Glomerular visceral epithelial cell (primary cell): ENCODE measurements at regions not wholly inside any gene's neighbourhood (a gene's known extent, or its start where the extent isn't known, plus 50 kb on each side); places are given as distances from the start of the nearest gene placed in this dataset.
"Not testable (repeated sequence)": the region's sequence is repeated elsewhere in the genome, so short reads cannot be mapped to it uniquely, and the experiment has no call there.

Source experiments
- DNase-seq: peaks from one replicate; pipeline ENCODE4 v3.0.0-alpha.2; 2016; ENCODE audit errors: extremely low spot score

DNA sequence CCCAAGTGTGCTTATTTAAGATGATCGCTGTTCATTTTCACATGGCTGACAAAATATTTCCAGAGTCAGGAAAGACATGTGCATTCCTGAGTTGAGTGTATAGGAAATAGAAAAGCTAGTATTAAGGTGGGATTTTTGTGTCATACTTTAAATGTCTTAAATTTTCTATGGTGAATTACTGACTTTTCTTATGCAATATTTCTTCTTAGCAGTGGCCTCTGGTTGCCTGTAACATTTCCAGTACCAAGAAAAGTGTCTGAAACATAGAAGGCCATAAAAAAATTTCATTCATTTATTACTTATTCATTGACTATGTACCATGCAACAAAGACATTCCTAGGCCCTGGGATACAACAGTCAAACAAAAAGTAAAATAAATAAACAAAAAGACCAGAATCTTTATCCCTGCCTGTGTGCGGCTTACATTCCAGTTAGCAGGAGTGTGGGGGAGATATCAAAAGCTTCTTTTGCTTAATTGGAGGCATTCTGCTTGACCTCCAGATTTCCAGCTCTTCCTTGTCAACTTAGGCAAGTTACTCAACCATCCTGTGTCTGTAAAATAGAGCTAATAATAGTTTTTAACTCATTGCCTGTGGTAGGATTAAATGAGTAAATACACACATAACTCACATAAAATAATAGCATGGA is 216.3 kb upstream of the FLRT2 start:
- no peak for DNase-seq

- DNase-seq, result no peak
Measured at GRCh38 chr14:85315290-85315689, 214.7 kb upstream of the FLRT2 start.

DNA sequence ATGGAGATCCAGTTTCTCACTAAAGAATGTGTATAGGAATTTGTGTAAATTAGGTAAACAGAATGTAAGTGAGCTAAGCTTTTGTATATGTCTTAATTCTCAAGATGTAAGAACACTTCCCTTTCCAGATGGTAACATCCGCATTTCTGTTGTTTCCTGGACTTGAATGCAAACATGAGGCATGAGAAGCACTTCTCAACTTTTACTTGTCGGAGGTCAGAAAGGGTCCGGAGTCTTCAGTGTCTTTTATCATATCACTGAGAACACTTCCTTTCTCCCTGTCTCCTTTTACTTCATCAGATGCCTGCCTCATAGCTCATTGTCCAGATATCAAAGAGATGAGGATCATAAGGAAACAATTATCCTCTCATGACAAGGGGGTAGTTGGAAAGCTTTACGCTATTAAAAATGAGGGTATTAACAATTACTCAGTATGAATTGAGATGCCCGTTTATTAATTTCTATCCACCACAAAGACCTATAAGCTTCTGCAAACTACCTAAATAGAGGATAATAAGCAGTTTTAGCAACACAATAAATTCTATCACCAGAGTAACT is 214.1 kb upstream of the FLRT2 start:
- no peak for DNase-seq

DNA sequence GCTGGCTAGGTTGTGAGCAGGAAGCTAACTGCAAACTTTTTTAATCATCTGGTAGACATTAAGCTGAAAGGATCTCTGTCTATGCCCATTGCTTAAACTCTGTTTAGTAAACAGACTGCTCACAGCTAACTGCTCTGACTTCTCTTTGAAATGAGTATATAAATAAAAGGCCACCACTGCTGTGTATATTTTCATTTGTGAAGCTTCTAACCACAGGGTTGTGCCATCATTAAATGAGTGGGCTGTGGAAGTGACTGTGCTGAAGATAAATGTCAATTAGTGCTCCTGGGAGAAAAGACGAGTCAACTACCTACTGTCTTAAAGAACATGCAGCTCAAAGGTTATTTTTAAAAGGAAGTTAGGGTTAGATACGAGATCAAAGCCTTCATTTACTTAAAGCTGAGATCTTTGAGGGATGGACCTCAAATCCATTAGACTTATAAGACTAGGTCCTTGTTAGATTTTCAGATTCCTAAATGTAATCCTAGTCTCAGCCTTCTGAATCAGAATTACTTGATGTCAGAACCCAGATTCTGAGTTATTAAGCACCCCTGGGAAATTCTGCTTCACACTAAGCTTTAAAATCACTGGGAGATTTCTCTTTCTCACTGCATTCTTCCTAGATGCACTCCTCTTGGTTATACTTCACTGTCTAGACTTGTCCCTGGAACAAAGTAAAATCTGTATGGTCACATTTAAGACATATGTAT is 213.1 kb upstream of the FLRT2 start:
- DNase-seq, result no peak

DNA sequence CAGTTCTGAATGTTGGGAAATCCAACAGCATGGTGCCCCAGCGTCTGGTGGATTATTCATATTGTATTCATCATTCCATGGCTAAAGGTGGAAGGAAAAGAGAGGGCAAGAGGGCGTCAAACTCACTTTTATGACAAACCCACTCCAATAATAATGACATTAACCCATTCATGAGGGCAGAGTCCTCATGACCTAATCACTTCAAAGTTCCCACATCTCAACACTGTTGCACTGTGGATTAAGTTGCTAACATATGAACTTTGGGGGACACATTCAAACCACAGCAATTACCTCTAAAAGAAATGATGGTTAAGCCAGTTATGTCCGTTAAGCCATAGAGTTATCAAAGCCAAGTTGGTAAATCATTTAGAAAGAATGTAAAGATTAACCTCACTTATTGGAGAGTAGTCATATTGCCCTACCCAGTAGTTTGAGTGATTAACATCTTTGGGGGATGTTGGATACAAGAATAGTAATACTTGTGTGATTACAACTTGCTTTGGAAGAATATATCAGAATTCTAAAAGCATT is 212.4 kb upstream of the FLRT2 start:
- peak; percentile 8 for DNase-seq

GRCh38 chr14:85319101-85319500 is 210.8 kb upstream of the FLRT2 start:
- no peak for DNase-seq

DNA sequence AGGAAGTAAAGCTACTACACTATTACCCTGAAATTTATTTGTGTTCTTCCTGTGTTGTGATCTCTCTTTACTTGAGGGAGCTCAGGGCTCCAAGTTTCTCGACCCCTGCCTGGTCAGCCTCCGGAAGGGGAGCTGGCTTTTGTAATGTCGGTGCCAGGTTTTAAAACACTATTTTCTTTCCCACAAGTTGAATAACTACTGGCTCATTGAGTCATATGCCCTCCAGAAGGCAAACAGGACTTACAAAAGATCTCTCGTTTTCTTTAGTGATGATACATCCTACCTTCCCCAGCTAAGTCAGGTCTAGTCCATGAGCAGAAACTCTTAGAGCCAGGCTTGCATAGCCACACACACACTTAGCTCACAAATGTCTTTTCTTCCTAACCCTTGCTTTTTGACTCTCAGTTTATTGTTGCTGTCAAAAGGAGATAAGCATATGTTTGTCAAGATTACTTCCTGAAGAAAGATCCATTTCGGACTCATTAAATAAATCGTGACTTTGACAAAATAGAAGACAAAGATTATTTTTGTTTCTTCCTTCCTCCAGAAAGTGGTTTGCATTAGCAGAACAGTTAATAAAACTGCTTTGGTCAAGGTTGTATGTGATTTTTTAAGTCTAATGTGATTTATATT is 209.8 kb upstream of the FLRT2 start:
- no peak for DNase-seq

GRCh38 chr14:85325134-85326017 is 204.6 kb upstream of the FLRT2 start:
- no peak for DNase-seq

- DNase-seq, result no peak
Measured at GRCh38 chr14:85332401-85332800, 197.5 kb upstream of the FLRT2 start.

DNA sequence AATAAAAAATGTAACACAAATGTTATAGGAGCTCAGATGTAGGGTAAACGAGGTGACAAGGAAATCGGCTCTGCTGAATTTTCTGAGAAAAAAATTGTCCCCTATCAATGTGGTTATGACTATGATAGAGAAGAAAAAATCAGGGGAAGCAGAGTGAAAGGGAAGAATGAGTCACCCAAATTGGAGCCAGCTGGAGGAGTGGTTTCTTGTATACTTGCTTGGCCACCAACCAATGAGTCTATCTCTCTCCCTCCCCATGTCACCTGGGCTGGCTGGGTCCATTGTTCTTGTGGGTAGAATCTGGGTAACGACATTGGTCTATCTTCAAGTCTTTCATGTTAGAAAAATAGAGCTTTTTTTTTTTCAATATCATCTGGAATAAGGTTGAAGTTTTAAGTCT is 196.6 kb upstream of the FLRT2 start:
- DNase-seq, result peak; percentile 9

GRCh38 chr14:85333841-85334240 is 196.1 kb upstream of the FLRT2 start:
- DNase-seq, result no peak

GRCh38 chr14:85334316-85334715 is 195.6 kb upstream of the FLRT2 start:
- DNase-seq, result no peak

DNA sequence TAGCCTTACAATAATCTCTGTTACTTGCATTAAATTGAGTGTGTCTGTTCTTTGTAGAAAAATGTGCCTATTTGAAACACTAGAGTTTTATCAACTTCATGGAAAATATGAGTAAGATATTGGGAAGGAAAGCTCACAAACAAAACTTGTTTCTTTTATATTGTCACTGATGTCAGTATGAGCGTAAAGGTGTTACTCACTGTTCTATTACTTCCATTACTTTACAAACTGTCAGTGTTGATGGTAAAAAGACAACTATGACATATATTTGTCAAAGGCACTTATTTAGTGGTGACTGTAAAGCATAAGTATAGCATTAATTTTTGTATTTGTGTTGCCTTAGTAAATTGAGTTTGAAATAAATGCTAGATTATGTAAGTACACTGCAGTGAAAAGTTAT is 193.7 kb upstream of the FLRT2 start:
- DNase-seq, result no peak

DNA sequence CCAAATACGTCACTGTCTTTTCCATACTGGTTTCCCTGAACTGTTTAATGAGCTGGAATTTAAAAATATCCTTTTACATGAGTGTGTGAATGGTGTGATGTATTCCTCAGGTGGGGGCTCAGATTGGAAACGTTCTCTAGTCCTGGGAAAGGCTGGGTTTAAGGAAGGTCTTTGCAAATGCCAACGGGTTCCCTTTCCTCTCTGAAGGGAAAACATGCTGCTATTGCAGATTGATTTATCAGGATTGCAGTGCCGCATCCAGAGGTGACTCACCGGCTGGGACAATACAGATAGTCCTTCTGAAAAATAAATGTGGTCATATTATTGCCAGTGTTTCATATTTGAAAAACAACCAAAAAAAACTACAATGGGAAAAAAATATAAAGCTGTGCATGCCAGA is 193.1 kb upstream of the FLRT2 start:
- no peak for DNase-seq

GRCh38 chr14:85338895-85339294 is 191.0 kb upstream of the FLRT2 start:
- no peak for DNase-seq

DNA sequence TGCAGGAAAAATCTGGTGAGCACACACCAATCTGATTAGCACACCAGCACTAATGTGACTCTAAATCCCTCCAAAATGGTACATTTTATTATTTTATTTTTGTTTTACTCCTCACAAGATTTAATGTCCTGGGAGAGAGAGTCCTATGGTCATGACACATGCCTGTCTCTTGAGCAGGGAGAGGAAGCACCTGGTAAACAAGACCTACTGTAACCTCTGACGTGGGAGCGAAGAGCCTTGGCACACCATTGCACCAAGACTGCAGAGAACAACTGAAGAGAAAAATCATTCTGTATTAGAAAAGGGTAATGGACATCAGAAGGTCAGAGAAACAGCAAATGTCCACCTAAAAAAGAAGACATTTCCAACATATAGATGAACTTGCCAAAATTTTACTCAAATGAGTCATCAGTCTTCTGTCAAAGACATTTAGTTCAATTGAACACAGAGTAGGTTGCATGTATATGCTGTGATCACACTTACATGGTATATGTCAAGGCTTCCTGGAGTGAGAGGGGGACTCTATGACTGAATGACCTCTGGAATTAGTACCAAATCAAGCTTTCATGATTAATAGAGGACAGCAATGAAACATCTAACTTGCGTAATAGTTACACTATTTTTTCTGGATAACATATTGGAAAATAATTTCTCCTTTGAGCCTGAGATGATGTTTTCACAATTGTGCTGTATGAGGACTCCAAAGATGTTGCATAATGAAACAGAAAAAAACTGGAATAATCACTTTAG is 186.9 kb upstream of the FLRT2 start:
- DNase-seq, result no peak

GRCh38 chr14:85344171-85344570 is 185.8 kb upstream of the FLRT2 start:
- no peak for DNase-seq

DNA sequence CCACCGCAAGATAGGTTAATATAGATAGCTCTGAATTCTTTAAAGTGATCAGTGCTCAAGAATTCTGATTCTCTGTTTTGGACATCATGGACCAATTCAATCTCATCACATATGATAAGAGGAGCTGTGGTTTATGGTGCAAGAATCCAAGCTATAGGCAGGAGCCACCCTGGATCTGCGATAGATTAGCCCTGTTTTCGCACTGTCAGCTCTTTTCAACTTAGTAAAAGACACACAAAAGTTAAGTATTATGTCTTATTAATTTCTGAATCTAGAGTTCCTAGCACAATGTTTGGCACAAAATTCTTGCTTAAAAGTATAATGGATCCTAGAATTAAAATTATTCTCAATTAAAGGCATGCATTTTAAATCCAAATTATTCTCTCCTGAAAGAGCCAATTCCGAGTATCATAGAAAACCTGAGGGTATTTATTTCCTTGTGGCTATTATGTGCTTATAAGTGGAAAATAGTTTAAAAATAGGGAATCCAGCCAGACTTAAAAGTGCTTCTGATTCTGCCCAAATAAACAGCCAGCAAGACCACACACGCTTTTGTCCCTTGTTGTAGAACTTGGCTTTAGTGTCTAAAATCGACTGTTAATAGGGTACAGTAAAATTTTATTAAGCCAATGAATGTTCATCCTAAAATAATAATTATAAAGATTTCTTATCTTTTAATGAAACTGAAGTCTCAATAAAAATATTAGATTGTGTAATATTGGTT is 184.9 kb upstream of the FLRT2 start:
- no peak for DNase-seq

GRCh38 chr14:85350667-85351066 is 179.3 kb upstream of the FLRT2 start:
- DNase-seq, result no peak

DNA sequence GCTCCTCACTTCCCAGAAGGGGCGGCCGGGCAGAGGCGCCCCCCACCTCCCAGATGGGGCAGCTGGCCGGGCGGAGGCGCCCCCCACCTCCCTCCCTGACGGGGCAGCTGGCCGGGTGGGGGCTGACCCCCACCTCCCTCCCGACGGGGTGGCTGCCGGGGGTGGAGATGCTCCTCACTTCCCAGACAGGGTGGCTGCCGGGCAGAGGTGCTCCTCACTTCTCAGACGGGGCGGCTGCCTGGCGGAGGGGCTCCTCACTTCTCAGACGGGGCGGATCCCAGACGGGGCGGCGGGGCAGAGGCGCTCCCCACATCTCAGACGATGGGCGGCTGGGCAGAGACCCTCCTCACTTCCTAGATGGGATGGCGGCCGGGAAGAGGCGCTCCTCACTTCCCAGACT is 177.4 kb upstream of the FLRT2 start:
- DNase-seq, result not testable (repeated sequence)
